Stimulated activated naive CD8-positive, alpha-beta T cell treated with anti-CD3 and anti-CD28 coated beads, Interleukin-15, Interleukin-2, amounts not matched to agents 100 ng/mL and 50 ng/mL, for 24 hours (primary cell): ENCODE measurements at regions not wholly inside any gene's neighbourhood (a gene's known extent, or its start where the extent isn't known, plus 50 kb on each side); places are given as distances from the start of the nearest gene placed in this dataset.
"Not testable (repeated sequence)": the region's sequence is repeated elsewhere in the genome, so short reads cannot be mapped to it uniquely, and the experiment has no call there.

Experiments used
- H3K27ac Mint-ChIP-seq: one replicate; pipeline ENCODE4 v1.8.0; 2021; ENCODE audit warnings: mild to moderate bottlenecking, mixed read lengths
- H3K27me3 Mint-ChIP-seq: one replicate; pipeline ENCODE4 v1.8.0; 2021; ENCODE audit warnings: mixed read lengths
- H3K36me3 Mint-ChIP-seq: one replicate; pipeline ENCODE4 v1.8.0; 2021; ENCODE audit warnings: low read depth, mixed read lengths
- H3K4me1 Mint-ChIP-seq: one replicate; pipeline ENCODE4 v1.8.0; 2021; ENCODE audit warnings: low read depth, mixed read lengths
- H3K4me3 Mint-ChIP-seq: one replicate; pipeline ENCODE4 v1.8.0; 2021; ENCODE audit warnings: mild to moderate bottlenecking, mixed read lengths
- H3K9me3 Mint-ChIP-seq: one replicate; pipeline ENCODE4 v1.8.0; 2021; ENCODE audit warnings: mixed read lengths

- not testable (repeated sequence) for H3K27ac Mint-ChIP-seq, H3K4me3 Mint-ChIP-seq, H3K36me3 Mint-ChIP-seq, H3K27me3 Mint-ChIP-seq, H3K4me1 Mint-ChIP-seq, H3K9me3 Mint-ChIP-seq
Measured at GRCh38 chr15:20296261-20296660, 245.3 kb downstream of the GOLGA6L6 start.

GRCh38 chr15:20295238-20295811, 246.3 kb downstream of the GOLGA6L6 start:
- no peaks in the 10 kb centered on the region for H3K36me3 Mint-ChIP-seq
- no peaks in the 10 kb centered on the region for H3K27me3 Mint-ChIP-seq
- peaks cover 6% of the 10 kb centered on the region for H3K9me3 Mint-ChIP-seq
- H3K4me3 Mint-ChIP-seq: no peak overlapping the region
- H3K4me1 Mint-ChIP-seq: no peaks in the 10 kb centered on the region
- no peak overlapping the region for H3K27ac Mint-ChIP-seq

- H3K4me3 Mint-ChIP-seq: no peak overlapping the region
- H3K9me3 Mint-ChIP-seq: peaks cover 6% of the 10 kb centered on the region
- no peak overlapping the region for H3K27ac Mint-ChIP-seq
- H3K4me1 Mint-ChIP-seq: no peaks in the 10 kb centered on the region
- no peaks in the 10 kb centered on the region for H3K36me3 Mint-ChIP-seq
- no peaks in the 10 kb centered on the region for H3K27me3 Mint-ChIP-seq
Measured at GRCh38 chr15:20294651-20295237, 246.9 kb downstream of the GOLGA6L6 start.

GRCh38 chr15:20292422-20293005, 249.1 kb downstream of the GOLGA6L6 start:
- not testable (repeated sequence) for H3K36me3 Mint-ChIP-seq, H3K27ac Mint-ChIP-seq, H3K4me1 Mint-ChIP-seq, H3K27me3 Mint-ChIP-seq, H3K9me3 Mint-ChIP-seq, H3K4me3 Mint-ChIP-seq

GRCh38 chr15:20291616-20292015, 250.0 kb downstream of the GOLGA6L6 start:
- H3K4me1 Mint-ChIP-seq, H3K27me3 Mint-ChIP-seq, H3K9me3 Mint-ChIP-seq, H3K36me3 Mint-ChIP-seq, H3K4me3 Mint-ChIP-seq, H3K27ac Mint-ChIP-seq: not testable (repeated sequence)

GRCh38 chr15:20290606-20291005, 251.0 kb downstream of the GOLGA6L6 start:
- H3K4me1 Mint-ChIP-seq, H3K27me3 Mint-ChIP-seq, H3K36me3 Mint-ChIP-seq, H3K27ac Mint-ChIP-seq, H3K4me3 Mint-ChIP-seq, H3K9me3 Mint-ChIP-seq: not testable (repeated sequence)

- not testable (repeated sequence) for H3K36me3 Mint-ChIP-seq, H3K27me3 Mint-ChIP-seq, H3K4me1 Mint-ChIP-seq, H3K4me3 Mint-ChIP-seq, H3K27ac Mint-ChIP-seq, H3K9me3 Mint-ChIP-seq
Measured at GRCh38 chr15:20289538-20290103, 252.0 kb downstream of the GOLGA6L6 start.

GRCh38 chr15:20288800-20289537, 252.6 kb downstream of the GOLGA6L6 start:
- not testable (repeated sequence) for H3K4me1 Mint-ChIP-seq, H3K27me3 Mint-ChIP-seq, H3K4me3 Mint-ChIP-seq, H3K27ac Mint-ChIP-seq, H3K36me3 Mint-ChIP-seq, H3K9me3 Mint-ChIP-seq

GRCh38 chr15:20286559-20286958, 255.0 kb downstream of the GOLGA6L6 start:
- not testable (repeated sequence) for H3K27ac Mint-ChIP-seq, H3K27me3 Mint-ChIP-seq, H3K9me3 Mint-ChIP-seq, H3K4me1 Mint-ChIP-seq, H3K36me3 Mint-ChIP-seq, H3K4me3 Mint-ChIP-seq

- H3K4me1 Mint-ChIP-seq, H3K36me3 Mint-ChIP-seq, H3K27ac Mint-ChIP-seq, H3K27me3 Mint-ChIP-seq, H3K9me3 Mint-ChIP-seq, H3K4me3 Mint-ChIP-seq: not testable (repeated sequence)
Measured at GRCh38 chr15:20285696-20286300, 255.8 kb downstream of the GOLGA6L6 start.

GRCh38 chr15:20284891-20285535, 256.6 kb downstream of the GOLGA6L6 start:
- H3K9me3 Mint-ChIP-seq, H3K36me3 Mint-ChIP-seq, H3K4me3 Mint-ChIP-seq, H3K27me3 Mint-ChIP-seq, H3K27ac Mint-ChIP-seq, H3K4me1 Mint-ChIP-seq: not testable (repeated sequence)

- H3K4me1 Mint-ChIP-seq, H3K9me3 Mint-ChIP-seq, H3K4me3 Mint-ChIP-seq, H3K27me3 Mint-ChIP-seq, H3K27ac Mint-ChIP-seq, H3K36me3 Mint-ChIP-seq: not testable (repeated sequence)
Measured at GRCh38 chr15:20283651-20284050, 257.9 kb downstream of the GOLGA6L6 start.

- not testable (repeated sequence) for H3K27ac Mint-ChIP-seq, H3K36me3 Mint-ChIP-seq, H3K4me1 Mint-ChIP-seq, H3K9me3 Mint-ChIP-seq, H3K4me3 Mint-ChIP-seq, H3K27me3 Mint-ChIP-seq
Measured at GRCh38 chr15:20282491-20282943, 259.1 kb downstream of the GOLGA6L6 start.

GRCh38 chr15:20281567-20282275, 259.9 kb downstream of the GOLGA6L6 start:
- H3K27me3 Mint-ChIP-seq, H3K4me1 Mint-ChIP-seq, H3K36me3 Mint-ChIP-seq, H3K9me3 Mint-ChIP-seq, H3K4me3 Mint-ChIP-seq, H3K27ac Mint-ChIP-seq: not testable (repeated sequence)
